HG03139 (cell line): ENCODE measurements at regions not wholly inside any gene's neighbourhood (a gene's known extent, or its start where the extent isn't known, plus 50 kb on each side); places are given as distances from the start of the nearest gene placed in this dataset.
A peak's percentile ranks its signal among the peaks of the same experiment; 100 is the strongest.

Source experiments
- ATAC-seq: cut with Tn5 transposase; IDR thresholded peaks from one replicate; pipeline ENCODE4 v1.9.1; 2021; ENCODE audit not compliant: unreplicated experiment

DNA sequence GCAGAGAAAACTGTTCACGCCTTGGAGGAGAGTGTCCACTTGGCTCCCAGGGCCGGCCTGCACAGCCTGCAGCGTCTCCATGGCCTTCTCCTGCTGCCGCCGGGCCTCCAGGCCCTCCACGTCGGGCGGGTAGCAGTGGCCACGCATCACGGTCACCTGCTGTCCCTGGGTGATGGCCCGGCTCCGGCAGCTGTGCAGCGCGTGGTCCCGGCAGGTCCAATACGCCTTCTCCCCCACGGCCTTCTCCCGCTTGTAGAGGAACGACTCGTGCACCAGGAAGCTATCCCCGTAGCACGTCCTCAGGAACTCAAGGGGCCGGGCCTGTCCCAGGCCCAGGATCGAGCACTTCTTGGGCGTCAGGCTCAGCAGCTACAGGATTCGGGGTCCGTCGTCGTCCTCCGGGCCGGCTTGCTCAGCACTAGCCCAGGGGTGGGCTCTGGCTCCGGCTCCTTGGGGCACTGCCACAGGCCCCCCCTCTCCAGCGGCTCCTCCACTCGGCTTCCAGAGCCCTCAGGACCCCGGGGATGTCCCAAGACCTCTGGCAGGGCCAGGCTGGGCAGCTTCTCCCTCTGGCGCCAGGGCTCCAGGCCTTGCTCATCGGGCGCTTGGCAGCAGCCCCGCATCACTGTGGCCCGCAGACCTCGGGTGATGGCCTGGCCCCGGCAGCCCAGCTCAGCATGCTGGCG lies 83.6 kb upstream of the FXR1 start:
- no peak for ATAC-seq

DNA sequence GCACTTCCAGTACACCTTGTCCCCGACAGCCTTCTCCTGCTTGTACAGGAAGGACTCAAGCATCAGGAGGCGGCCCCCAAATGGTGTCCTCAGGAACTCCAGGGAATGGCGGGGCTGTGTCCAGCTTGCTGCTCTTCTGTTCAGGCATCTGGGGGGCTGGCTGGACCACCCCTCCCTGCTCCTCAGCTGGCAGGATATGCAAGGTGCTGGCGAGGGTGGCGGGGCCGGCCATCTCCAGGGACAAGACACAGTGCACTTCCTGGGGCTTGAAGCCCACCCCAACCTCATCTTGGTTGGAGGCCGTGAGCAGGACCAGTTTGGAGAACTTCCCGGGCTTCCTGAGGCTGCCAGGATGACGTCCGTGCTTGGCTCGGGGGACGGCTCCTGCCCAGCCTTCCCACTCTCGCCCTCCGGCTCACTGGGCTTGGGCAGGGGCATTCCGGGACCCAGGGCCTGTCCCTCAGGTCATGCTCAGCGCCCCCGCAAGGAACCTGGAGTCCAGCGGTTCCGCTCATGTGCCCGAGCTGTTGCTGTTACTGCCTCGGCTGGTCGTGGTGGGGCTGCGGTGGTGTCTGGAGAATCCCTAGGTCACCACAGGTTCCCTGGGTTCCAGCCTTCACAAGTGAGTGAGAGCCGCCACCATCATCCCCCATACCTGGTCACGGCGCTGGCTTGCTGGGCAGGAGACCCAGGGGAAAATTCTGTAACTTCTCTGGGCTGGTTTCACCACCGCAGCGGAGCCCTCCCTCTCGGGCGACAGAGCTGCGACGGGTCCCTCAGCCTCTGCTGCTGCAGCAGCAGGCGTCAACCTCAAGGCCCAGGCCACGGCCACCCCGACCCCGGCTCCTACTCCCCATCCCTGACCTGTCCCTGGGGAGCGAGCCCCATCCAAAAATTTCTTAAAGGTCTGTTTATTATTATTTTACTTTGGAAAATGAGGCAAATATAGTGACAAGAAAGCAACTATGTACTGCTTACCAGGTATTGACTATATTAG lies 82.8 kb upstream of the FXR1 start:
- ATAC-seq, result no peak

DNA sequence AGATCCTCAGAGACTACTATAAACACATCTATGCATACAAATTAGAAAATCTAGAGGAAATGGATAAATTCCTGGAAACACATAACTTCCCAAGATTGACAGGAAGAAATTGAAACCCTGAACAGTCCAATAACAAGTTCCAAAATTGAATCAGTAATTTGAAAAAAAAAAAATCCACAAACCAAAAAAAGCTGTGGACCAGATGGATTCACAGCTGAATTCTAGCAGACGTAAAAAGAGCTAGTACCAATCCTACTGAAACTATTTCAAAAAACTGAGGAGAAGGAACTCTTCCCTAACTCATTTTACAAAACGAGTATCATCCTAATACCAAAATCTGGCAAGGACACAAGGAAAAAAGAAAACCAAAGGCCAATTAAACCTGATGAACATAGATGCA lies 77.0 kb upstream of the FXR1 start:
- ATAC-seq, result no peak

DNA sequence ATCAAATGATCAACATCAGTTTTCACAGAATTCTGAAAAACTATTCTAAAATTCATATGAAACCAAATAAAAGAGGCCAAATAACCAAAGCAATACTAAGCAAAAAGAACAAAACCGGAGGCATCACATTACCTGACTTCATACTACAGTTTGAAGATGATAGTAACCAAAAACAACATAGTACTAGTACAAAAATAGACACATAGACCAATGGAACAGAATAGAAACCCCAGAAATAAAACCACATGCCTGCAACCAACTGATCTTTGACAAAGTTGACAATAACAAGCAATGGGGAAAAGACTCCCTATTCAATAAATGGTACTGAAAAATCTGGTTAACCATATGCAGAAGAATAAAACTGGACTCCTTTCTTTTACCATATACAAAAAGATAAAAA lies 75.7 kb upstream of the FXR1 start:
- no peak for ATAC-seq

DNA sequence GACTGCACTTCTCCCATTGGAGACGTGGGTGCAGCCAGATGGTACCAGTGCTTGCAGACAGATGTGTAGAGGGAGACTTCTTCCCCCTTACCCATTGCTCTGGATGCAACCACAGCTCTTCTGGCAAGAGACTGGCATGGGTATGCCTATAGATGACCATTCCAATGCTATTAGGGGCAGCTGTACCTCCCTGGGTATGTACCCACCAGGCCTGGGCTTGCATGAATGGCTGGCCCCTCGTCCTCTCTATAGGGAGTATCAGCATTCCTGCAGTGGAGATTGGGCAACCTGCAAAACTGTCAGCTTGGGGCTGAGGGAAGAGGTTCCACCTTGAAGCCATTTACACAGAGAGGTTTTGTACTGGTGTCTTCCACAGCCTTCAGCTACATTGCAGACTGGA lies 57.6 kb upstream of the FXR1 start:
- peak; percentile 12 for ATAC-seq

DNA sequence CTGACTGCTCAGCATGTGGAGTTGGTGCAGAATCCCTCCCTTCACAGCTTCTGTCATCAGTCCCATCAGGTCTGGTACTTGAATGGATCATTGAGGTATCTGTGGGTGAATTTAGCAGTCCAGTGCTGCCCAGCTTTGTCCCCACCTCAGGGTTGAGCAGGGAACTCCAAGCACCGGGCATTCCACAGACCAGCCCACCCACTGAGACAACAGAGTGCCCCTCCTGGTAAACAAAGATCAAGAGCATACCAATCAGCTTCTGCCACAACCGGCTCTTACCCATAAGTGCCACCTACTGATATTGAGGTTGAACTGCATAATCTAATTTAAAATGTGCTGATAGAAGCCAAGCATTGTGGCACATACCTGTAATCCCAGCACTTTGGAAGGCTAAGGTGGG lies 57.1 kb upstream of the FXR1 start:
- peak; percentile 61 for ATAC-seq

DNA sequence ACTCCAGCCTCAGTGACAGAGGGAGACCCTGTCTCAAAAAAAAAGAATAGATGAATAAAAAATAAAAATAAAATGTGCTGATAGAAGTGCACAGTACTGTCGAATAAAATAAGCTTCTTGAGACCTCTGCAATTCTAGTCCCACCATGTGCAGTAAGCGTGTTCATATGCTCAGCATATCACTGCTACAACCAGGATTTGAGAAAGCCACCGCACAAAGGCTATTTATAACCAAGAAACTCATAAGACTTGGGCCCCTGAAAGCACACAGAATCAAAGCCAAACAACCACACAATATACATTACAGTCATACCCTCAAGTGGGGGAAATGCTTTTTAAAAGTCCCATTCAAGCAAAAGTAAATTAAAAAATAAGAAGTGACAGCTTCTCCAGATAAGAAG lies 56.5 kb upstream of the FXR1 start:
- ATAC-seq, result no peak

DNA sequence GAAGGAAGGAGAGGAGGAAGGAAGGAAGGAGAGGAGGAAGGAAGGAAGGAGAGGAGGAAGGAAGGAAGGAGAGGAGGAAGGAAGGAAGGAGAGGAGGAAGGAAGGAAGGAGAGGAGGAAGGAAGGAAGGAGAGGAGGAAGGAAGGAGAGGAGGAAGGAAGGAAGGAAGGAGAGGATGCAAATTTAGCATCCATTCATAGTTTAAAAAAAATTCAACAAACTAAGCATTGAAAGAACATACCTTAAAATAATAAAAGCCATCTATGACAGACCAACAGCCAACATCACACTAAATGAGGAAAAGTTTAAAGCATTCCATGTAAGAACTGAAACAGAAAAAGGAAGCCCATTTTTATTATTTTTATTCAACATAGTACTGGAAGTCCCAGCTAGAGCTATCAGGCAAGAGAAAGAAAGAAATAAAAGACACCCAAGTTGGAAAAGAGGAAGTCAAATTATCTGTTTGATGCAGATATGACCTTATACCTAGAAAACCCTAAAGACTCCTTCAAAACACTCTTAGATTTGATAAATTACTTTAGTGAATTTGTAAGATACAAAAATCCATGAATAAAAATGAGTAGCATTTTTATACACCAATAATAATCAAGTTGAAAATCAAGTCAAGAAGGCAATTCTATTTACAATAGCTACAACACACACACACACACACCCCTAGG lies 52.2 kb upstream of the FXR1 start:
- ATAC-seq, result no peak
